CD4-positive, alpha-beta T cell treated with Interleukin-12 subunit alpha and Interleukin-12 subunit beta, for 1 hour (primary cell): ENCODE measurements at regions not wholly inside any gene's neighbourhood (a gene's known extent, or its start where the extent isn't known, plus 50 kb on each side); places are given as distances from the start of the nearest gene placed in this dataset.
"Not testable (repeated sequence)": the region's sequence is repeated elsewhere in the genome, so short reads cannot be mapped to it uniquely, and the experiment has no call there.

Experiments used
- DNase-seq: peaks from one replicate; pipeline ENCODE4 v3.0.0-alpha.2; 2020

GRCh38 chr2:75988622-75989021 is 277.9 kb upstream of the GCFC2 start:
- DNase-seq: not testable (repeated sequence)

- no peak for DNase-seq
These were observed 275.9 kb upstream of the GCFC2 start for GRCh38 chr2:75986617-75987016.

- DNase-seq: no peak
These were observed 272.0 kb upstream of the GCFC2 start for GRCh38 chr2:75982719-75983118.

- no peak for DNase-seq
These were observed 253.9 kb upstream of the GCFC2 start for GRCh38 chr2:75964646-75965045.

- DNase-seq: no peak
These were observed 249.8 kb upstream of the GCFC2 start for GRCh38 chr2:75960472-75961009.

- DNase-seq: no peak
These were observed 249.2 kb upstream of the GCFC2 start for GRCh38 chr2:75959724-75960471.

- DNase-seq: no peak
These were observed 244.0 kb upstream of the GCFC2 start for GRCh38 chr2:75954761-75955160.

- no peak for DNase-seq
These were observed 241.5 kb upstream of the GCFC2 start for GRCh38 chr2:75952173-75952572.

GRCh38 chr2:75949385-75950030 is 238.8 kb upstream of the GCFC2 start:
- DNase-seq: no peak

- DNase-seq: no peak
These were observed 225.6 kb upstream of the GCFC2 start for GRCh38 chr2:75936311-75936710.

GRCh38 chr2:75932996-75933395 is 222.3 kb upstream of the GCFC2 start:
- DNase-seq: no peak

GRCh38 chr2:75928093-75928492 is 217.4 kb upstream of the GCFC2 start:
- no peak for DNase-seq

GRCh38 chr2:75925331-75926024 is 214.8 kb upstream of the GCFC2 start:
- DNase-seq: no peak

- DNase-seq: no peak
These were observed 211.5 kb upstream of the GCFC2 start for GRCh38 chr2:75922191-75922590.

GRCh38 chr2:75920859-75921551 is 210.3 kb upstream of the GCFC2 start:
- DNase-seq: no peak

GRCh38 chr2:75915851-75916634 is 205.3 kb upstream of the GCFC2 start:
- DNase-seq: no peak

- DNase-seq: no peak
These were observed 186.2 kb upstream of the GCFC2 start for GRCh38 chr2:75896779-75897366.

- no peak for DNase-seq
These were observed 183.5 kb upstream of the GCFC2 start for GRCh38 chr2:75894170-75894569.

GRCh38 chr2:75892490-75892889 is 181.8 kb upstream of the GCFC2 start:
- no peak for DNase-seq

- no peak for DNase-seq
These were observed 171.8 kb upstream of the GCFC2 start for GRCh38 chr2:75882530-75882929.

GRCh38 chr2:75875606-75876005 is 164.9 kb upstream of the GCFC2 start:
- DNase-seq: not testable (repeated sequence)
